ENCODE measurements at regions not wholly inside any gene's neighbourhood (a gene's known extent, or its start where the extent isn't known, plus 50 kb on each side); places are given as distances from the start of the nearest gene placed in this dataset.

GRCh38 chr12:41745593-41745992 lies 399.1 kb downstream of the GXYLT1 start:
- no peaks in the 10 kb centered on the region for H3K4me1 ChIP-seq (ENCODE audit: control insufficient read depth in 2 of 2, insufficient read depth in 2 of 2, low read length in 2 of 2)
- 94% methylated on average over 3 of the region's 3 CpGs for WGBS

DNA sequence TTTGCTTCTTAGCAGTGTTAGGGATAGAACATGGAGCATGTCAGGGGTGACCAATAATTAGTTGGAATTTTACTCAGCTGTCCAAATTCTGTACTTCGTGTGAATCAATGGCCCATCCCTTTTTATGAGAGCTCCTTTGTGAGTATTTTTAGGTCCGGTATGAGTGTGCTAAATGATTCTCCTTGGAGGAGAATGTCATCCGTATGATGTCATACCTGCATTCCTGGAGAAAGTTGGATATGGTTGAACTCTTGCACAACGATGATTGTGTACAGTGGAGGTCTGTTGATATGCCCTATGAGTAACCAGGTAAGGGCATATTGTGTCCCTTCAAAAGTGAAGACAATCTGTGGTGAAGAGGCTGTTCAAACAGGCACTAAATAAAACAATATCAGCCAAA lies 400.8 kb downstream of the GXYLT1 start:
- Histone ChIP-seq H3K4me3 (ENCODE audit: low read length in 2 of 2) (no peak overlapping the region), H3K9me3 (ENCODE audit: control insufficient read depth in 2 of 2, insufficient read depth in 1 of 2, low read length in 1 of 2) (no peaks in the 10 kb centered on the region), H3K27me3 (ENCODE audit: control insufficient read depth in 2 of 2, insufficient read depth in 1 of 2, low read length in 1 of 2) (no peaks in the 10 kb centered on the region), H3K36me3 (ENCODE audit: control insufficient read depth in 2 of 2, insufficient read depth in 2 of 2, low read length in 1 of 2) (no peaks in the 10 kb centered on the region), H3K4me1 (ENCODE audit: control insufficient read depth in 2 of 2, insufficient read depth in 2 of 2, low read length in 2 of 2) (no peaks in the 10 kb centered on the region), H3K27ac (ENCODE audit: low read depth in 1 of 2, low read length in 1 of 2) (no peak overlapping the region)
- no peak for DNase-seq (ENCODE audit: low read depth in 6 of 9, low spot score in 9 of 9)
- 94% methylated on average over 4 of the region's 4 CpGs for WGBS

More at GRCh38 chr12:41745593-41745992, 399.1 kb downstream of the GXYLT1 start:
- H3K9me3 ChIP-seq (ENCODE audit: control insufficient read depth in 2 of 2, insufficient read depth in 1 of 2, low read length in 1 of 2) = no peaks in the 10 kb centered on the region
- no peak for DNase-seq (ENCODE audit: low read depth in 6 of 9, low spot score in 9 of 9)
- H3K36me3 ChIP-seq (ENCODE audit: control insufficient read depth in 2 of 2, insufficient read depth in 2 of 2, low read length in 1 of 2) = no peaks in the 10 kb centered on the region
- no peak overlapping the region for H3K4me3 ChIP-seq (ENCODE audit: low read length in 2 of 2)
- H3K27ac ChIP-seq (ENCODE audit: low read depth in 1 of 2, low read length in 1 of 2) = no peak overlapping the region
- H3K27me3 ChIP-seq (ENCODE audit: control insufficient read depth in 2 of 2, insufficient read depth in 1 of 2, low read length in 1 of 2) = no peaks in the 10 kb centered on the region

DNA sequence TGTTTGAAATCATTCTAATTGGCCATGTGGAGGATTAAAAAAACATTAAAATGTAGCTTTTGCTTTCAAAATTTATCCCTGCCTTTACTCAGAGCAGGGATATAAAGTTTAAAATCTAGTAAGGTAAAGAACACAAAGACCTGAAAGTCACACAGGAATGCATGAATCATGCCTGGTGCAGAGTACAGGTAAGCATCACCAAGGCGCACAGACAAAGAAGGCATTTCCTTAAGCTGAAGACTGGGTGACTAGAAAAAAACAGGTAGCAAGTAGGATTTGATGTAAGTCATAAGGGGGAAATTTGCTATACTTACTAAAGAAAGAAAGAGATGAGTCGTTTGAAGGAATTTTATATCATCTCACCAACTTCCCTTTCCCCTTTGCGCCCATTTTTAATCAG lies 405.6 kb downstream of the GXYLT1 start:
- Histone ChIP-seq H3K9me3 (ENCODE audit: control insufficient read depth in 2 of 2, insufficient read depth in 1 of 2, low read length in 1 of 2) (no peaks in the 10 kb centered on the region), H3K36me3 (ENCODE audit: control insufficient read depth in 2 of 2, insufficient read depth in 2 of 2, low read length in 1 of 2) (no peaks in the 10 kb centered on the region), H3K27me3 (ENCODE audit: control insufficient read depth in 2 of 2, insufficient read depth in 1 of 2, low read length in 1 of 2) (no peaks in the 10 kb centered on the region), H3K4me1 (ENCODE audit: control insufficient read depth in 2 of 2, insufficient read depth in 2 of 2, low read length in 2 of 2) (no peaks in the 10 kb centered on the region), H3K4me3 (ENCODE audit: low read length in 2 of 2) (no peak overlapping the region), H3K27ac (ENCODE audit: low read depth in 1 of 2, low read length in 1 of 2) (no peak overlapping the region)
- DNase-seq (ENCODE audit: low read depth in 6 of 9, low spot score in 9 of 9) = no peak
- 95% methylated on average over 3 of the region's 3 CpGs for WGBS

GRCh38 chr12:41737423-41737822 lies 407.3 kb downstream of the GXYLT1 start:
- WGBS = 96% methylated on average over 3 of the region's 3 CpGs
- no peak overlapping the region for H3K27ac ChIP-seq (ENCODE audit: low read depth in 1 of 2, low read length in 1 of 2)
- no peaks in the 10 kb centered on the region for H3K27me3 ChIP-seq (ENCODE audit: control insufficient read depth in 2 of 2, insufficient read depth in 1 of 2, low read length in 1 of 2)
- DNase-seq (ENCODE audit: low read depth in 6 of 9, low spot score in 9 of 9) = no peak
- H3K36me3 ChIP-seq (ENCODE audit: control insufficient read depth in 2 of 2, insufficient read depth in 2 of 2, low read length in 1 of 2) = no peaks in the 10 kb centered on the region
- H3K9me3 ChIP-seq (ENCODE audit: control insufficient read depth in 2 of 2, insufficient read depth in 1 of 2, low read length in 1 of 2) = no peaks in the 10 kb centered on the region
- no peaks in the 10 kb centered on the region for H3K4me1 ChIP-seq (ENCODE audit: control insufficient read depth in 2 of 2, insufficient read depth in 2 of 2, low read length in 2 of 2)
- no peak overlapping the region for H3K4me3 ChIP-seq (ENCODE audit: low read length in 2 of 2)

GRCh38 chr12:41736436-41736835 lies 408.2 kb downstream of the GXYLT1 start:
- no peaks in the 10 kb centered on the region for H3K4me1 ChIP-seq (ENCODE audit: control insufficient read depth in 2 of 2, insufficient read depth in 2 of 2, low read length in 2 of 2)
- DNase-seq (ENCODE audit: low read depth in 6 of 9, low spot score in 9 of 9) = no peak
- H3K27ac ChIP-seq (ENCODE audit: low read depth in 1 of 2, low read length in 1 of 2) = no peak overlapping the region
- no peaks in the 10 kb centered on the region for H3K9me3 ChIP-seq (ENCODE audit: control insufficient read depth in 2 of 2, insufficient read depth in 1 of 2, low read length in 1 of 2)
- 96% methylated on average over 1 of the region's 1 CpG for WGBS
- H3K27me3 ChIP-seq (ENCODE audit: control insufficient read depth in 2 of 2, insufficient read depth in 1 of 2, low read length in 1 of 2) = no peaks in the 10 kb centered on the region
- H3K4me3 ChIP-seq (ENCODE audit: low read length in 2 of 2) = no peak overlapping the region
- no peaks in the 10 kb centered on the region for H3K36me3 ChIP-seq (ENCODE audit: control insufficient read depth in 2 of 2, insufficient read depth in 2 of 2, low read length in 1 of 2)

DNA sequence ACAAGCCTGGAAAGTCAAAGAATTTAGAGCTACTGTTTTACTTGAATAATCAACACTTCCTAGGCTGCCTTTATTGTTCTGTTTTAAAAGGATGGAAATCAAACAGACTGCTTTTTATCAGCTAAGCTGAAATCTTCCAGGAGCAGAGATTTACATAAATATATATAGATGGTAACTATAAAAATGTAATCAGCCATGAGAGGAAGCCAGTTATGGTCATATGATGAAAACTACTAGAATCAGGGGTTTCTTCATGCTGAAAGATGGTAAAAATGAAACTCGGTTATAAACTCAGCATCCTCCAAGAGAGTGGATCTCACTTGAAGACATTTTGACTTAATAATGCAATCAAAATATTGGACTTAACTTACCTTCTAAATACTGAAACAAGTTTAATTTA lies 413.0 kb downstream of the GXYLT1 start:
- no peak overlapping the region for H3K4me3 ChIP-seq (ENCODE audit: low read length in 2 of 2)
- H3K27ac ChIP-seq (ENCODE audit: low read depth in 1 of 2, low read length in 1 of 2) = no peak overlapping the region

GRCh38 chr12:41731061-41731460 lies 413.6 kb downstream of the GXYLT1 start:
- Histone ChIP-seq H3K4me1 (ENCODE audit: control insufficient read depth in 2 of 2, insufficient read depth in 2 of 2, low read length in 2 of 2) (no peaks in the 10 kb centered on the region), H3K27me3 (ENCODE audit: control insufficient read depth in 2 of 2, insufficient read depth in 1 of 2, low read length in 1 of 2) (no peaks in the 10 kb centered on the region), H3K9me3 (ENCODE audit: control insufficient read depth in 2 of 2, insufficient read depth in 1 of 2, low read length in 1 of 2) (no peaks in the 10 kb centered on the region), H3K4me3 (ENCODE audit: low read length in 2 of 2) (no peak overlapping the region), H3K36me3 (ENCODE audit: control insufficient read depth in 2 of 2, insufficient read depth in 2 of 2, low read length in 1 of 2) (no peaks in the 10 kb centered on the region), H3K27ac (ENCODE audit: low read depth in 1 of 2, low read length in 1 of 2) (no peak overlapping the region)
- WGBS = 98% methylated on average over 2 of the region's 2 CpGs
- DNase-seq (ENCODE audit: low read depth in 6 of 9, low spot score in 9 of 9) = no peak

More for the DNA sequence above, 413.0 kb downstream of the GXYLT1 start:
- no peaks in the 10 kb centered on the region for H3K9me3 ChIP-seq (ENCODE audit: control insufficient read depth in 2 of 2, insufficient read depth in 1 of 2, low read length in 1 of 2)
- WGBS = 93% methylated on average over 1 of the region's 1 CpG
- no peaks in the 10 kb centered on the region for H3K36me3 ChIP-seq (ENCODE audit: control insufficient read depth in 2 of 2, insufficient read depth in 2 of 2, low read length in 1 of 2)
- no peaks in the 10 kb centered on the region for H3K4me1 ChIP-seq (ENCODE audit: control insufficient read depth in 2 of 2, insufficient read depth in 2 of 2, low read length in 2 of 2)
- H3K27me3 ChIP-seq (ENCODE audit: control insufficient read depth in 2 of 2, insufficient read depth in 1 of 2, low read length in 1 of 2) = no peaks in the 10 kb centered on the region
- DNase-seq (ENCODE audit: low read depth in 6 of 9, low spot score in 9 of 9) = no peak

DNA sequence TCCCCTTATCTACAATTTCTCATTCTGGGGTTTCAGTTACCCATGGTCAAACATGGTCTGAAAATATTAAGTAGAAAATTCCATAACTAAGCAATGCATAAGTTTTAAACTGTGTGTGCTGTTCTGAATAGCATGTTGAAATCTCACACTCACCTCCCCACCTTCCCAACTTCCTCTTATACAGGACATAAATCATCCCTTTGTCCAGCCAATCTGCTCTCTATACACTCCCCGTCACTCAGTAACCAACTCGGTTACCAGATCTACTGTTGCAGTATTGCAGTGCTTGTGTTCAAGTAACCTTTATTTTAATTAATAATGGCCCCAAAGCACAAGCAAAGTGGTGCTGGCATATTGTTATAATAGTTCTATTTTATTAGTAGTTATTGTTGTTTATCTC lies 420.5 kb downstream of the GXYLT1 start:
- Histone ChIP-seq H3K27ac (ENCODE audit: low read depth in 1 of 2, low read length in 1 of 2) (no peak overlapping the region), H3K9me3 (ENCODE audit: control insufficient read depth in 2 of 2, insufficient read depth in 1 of 2, low read length in 1 of 2) (no peaks in the 10 kb centered on the region), H3K27me3 (ENCODE audit: control insufficient read depth in 2 of 2, insufficient read depth in 1 of 2, low read length in 1 of 2) (no peaks in the 10 kb centered on the region), H3K4me3 (ENCODE audit: low read length in 2 of 2) (no peak overlapping the region), H3K4me1 (ENCODE audit: control insufficient read depth in 2 of 2, insufficient read depth in 2 of 2, low read length in 2 of 2) (no peaks in the 10 kb centered on the region), H3K36me3 (ENCODE audit: control insufficient read depth in 2 of 2, insufficient read depth in 2 of 2, low read length in 1 of 2) (no peaks in the 10 kb centered on the region)
- 30% methylated on average over 2 of the region's 2 CpGs for WGBS
- no peak for DNase-seq (ENCODE audit: low read depth in 6 of 9, low spot score in 9 of 9)

DNA sequence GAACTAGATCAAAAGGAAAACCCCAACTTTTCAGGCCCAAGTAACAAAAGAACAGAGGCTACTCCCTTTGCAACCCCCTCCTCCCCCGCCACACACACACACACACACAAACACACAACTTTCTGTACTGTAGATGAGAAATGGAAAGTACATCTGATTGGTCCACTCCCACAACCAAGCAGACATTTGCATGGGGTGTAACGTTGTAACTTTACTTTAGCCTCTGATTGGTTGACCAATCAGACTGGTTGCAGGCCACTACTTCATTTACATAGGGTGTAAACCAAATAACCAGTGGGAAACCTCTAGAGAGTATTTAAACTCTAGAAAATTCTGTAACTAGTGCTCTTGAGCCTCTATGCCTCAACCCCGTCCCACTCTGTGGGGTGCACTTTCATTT lies 425.5 kb downstream of the GXYLT1 start:
- Histone ChIP-seq H3K27ac (ENCODE audit: low read depth in 1 of 2, low read length in 1 of 2) (no peak overlapping the region), H3K4me3 (ENCODE audit: low read length in 2 of 2) (no peak overlapping the region), H3K27me3 (ENCODE audit: control insufficient read depth in 2 of 2, insufficient read depth in 1 of 2, low read length in 1 of 2) (no peaks in the 10 kb centered on the region), H3K4me1 (ENCODE audit: control insufficient read depth in 2 of 2, insufficient read depth in 2 of 2, low read length in 2 of 2) (no peaks in the 10 kb centered on the region), H3K9me3 (ENCODE audit: control insufficient read depth in 2 of 2, insufficient read depth in 1 of 2, low read length in 1 of 2) (no peaks in the 10 kb centered on the region), H3K36me3 (ENCODE audit: control insufficient read depth in 2 of 2, insufficient read depth in 2 of 2, low read length in 1 of 2) (no peaks in the 10 kb centered on the region)
- 92% methylated on average over 3 of the region's 3 CpGs for WGBS
- DNase-seq (ENCODE audit: low read depth in 6 of 9, low spot score in 9 of 9) = no peak

- WGBS = 92% methylated on average over 3 of the region's 3 CpGs
These were observed 429.4 kb downstream of the GXYLT1 start for GRCh38 chr12:41715256-41715655.

More at GRCh38 chr12:41715256-41715655, 429.4 kb downstream of the GXYLT1 start:
- no peak overlapping the region for H3K4me3 ChIP-seq (ENCODE audit: low read length in 2 of 2)
- no peak for DNase-seq (ENCODE audit: low read depth in 6 of 9, low spot score in 9 of 9)
- no peaks in the 10 kb centered on the region for H3K9me3 ChIP-seq (ENCODE audit: control insufficient read depth in 2 of 2, insufficient read depth in 1 of 2, low read length in 1 of 2)
- no peaks in the 10 kb centered on the region for H3K27me3 ChIP-seq (ENCODE audit: control insufficient read depth in 2 of 2, insufficient read depth in 1 of 2, low read length in 1 of 2)
- no peaks in the 10 kb centered on the region for H3K36me3 ChIP-seq (ENCODE audit: control insufficient read depth in 2 of 2, insufficient read depth in 2 of 2, low read length in 1 of 2)
- H3K27ac ChIP-seq (ENCODE audit: low read depth in 1 of 2, low read length in 1 of 2) = no peak overlapping the region
- H3K4me1 ChIP-seq (ENCODE audit: control insufficient read depth in 2 of 2, insufficient read depth in 2 of 2, low read length in 2 of 2) = no peaks in the 10 kb centered on the region

All from thymus (tissue), 11 donors.